ENCODE measurements at regions not wholly inside any gene's neighbourhood (a gene's known extent, or its start where the extent isn't known, plus 50 kb on each side); places are given as distances from the start of the nearest gene placed in this dataset.
A peak's percentile ranks its signal among the peaks of the same experiment; 100 is the strongest.

DNA sequence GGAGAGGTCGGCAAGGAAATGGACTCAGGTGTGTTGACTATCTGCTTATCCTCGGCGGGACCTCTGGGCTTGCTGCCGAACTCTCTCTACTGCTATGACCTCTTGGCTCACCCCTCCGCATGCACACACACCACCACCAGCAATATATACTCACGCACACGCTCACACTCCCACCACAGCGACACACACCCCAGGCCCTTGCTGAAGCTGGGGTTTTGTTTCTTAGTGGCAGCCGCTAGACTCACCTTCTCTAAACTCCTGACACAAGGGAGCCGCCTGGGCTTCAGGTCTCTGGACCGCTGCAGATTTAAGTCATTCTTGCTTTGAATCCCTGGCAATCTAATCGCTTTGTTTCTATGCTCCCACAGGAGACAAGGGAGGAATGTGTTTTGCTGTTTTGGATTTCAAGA, 59.4 kb upstream of the BACH2 start:
- DNase-seq (no peak), ATAC-seq (peak in 1 of 2 donors; percentile 22)
- intact Hi-C loops (cut with DNase I), result no loop called here

DNA sequence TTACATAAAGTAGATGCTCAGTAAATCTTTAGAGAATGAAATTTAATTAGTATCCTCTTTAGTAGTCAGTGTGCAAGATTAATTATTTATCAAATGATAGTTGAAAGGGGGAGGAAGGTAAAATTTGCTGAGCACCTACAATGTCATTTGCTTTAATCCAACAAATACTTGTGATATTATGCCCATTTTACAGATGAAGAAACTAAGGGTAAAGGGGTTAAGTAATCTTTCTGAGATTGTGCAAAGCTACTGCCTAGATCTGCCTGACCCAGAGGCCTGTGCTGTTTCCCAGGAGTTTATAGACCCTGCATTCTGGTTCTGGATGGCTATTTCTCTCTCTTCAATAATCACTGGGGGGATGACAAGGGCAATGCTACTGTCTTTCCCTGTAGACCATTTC, 58.3 kb upstream of the BACH2 start:
- intact Hi-C loops (cut with DNase I), result no loop called here
- no peak for ATAC-seq
- no peak for DNase-seq

DNA sequence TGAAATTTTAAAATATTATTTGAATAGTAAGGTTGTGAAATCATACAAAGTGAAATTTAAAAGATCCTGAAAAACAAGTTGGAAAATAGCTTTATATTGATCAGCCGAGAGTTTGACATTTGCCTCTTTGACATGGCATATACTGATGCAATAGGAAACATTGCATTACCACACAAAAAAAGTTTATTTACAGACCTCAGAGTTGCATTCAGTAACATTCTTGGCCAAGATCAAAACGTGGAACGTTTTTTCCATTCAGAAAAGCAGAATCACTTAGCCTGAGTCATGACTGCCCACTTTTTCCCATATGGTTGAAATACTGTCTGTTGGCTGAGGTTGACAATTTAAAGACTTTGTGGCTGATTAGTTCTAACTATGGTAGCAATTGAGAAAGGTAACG, 55.1 kb upstream of the BACH2 start:
- ATAC-seq, result no peak
- no peak for DNase-seq
- intact Hi-C loops (cut with DNase I), result no loop called here

DNA sequence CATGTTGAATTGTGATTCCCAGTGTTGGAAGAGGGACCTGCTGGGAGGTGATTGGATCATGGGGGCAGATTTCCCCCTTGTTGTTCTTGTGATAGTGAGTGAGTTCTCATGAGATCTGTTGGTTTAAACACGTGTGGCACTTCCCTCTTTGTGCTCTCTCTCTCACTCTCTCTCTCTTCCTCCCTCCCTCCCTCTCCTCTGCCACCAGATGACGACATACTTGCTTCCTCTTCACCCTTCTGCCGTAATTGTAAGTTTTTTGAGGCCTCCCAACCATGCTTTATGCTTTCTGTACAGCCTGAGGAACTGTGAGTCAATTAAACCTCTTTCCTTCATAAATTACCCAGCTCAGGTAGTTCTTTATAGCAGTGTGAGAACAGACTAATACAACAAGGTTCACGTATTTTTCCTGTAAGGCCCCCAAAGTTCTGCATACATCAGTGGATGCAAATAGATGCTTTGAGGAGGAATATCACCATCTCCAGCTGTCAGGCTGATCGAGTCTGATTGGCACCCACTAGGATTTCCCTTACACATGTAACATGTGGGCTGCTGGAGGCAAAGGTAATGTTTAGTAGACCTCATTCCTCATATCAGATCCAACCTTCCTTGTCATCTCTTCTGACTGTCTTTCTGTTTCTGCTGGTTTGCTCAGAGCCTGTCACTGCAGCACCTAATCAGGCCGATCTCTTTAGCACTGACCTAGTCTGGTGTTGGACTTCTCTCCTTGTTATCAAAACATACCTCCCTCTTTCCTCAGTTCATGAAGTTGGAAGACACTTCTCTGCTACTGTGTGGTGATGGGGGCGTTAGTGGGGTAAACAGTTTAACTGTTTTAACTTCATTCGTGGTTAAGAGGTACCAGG, 54.3 kb upstream of the BACH2 start:
- no peak for DNase-seq
- ATAC-seq, result peak in 1 of 2 donors; percentile 67
- intact Hi-C loops (cut with DNase I), result no loop called here

DNA sequence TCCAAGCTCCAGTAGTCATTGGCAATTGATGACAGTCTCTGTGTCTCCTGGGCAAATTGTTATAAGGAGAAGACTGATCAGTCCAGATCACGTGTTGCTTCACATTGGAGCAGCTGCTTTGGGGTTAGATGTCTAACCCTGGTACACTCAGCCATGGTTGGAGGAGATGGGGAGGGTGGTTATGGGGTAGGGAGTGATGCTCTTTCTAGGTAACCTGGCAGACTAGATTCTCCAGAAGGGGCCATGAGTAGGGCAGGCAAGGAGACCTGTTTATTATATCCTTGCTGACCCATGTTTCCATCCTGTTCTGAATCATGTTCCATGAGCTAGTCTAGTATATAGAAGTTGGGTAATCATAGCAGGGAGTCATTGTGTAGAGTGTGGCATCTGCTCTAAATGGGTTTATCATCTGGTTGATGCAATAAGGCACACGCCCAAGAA, 50.8 kb upstream of the BACH2 start:
- ATAC-seq, result no peak
- no peak for DNase-seq
- intact Hi-C loops (cut with DNase I), result no loop called here

DNA sequence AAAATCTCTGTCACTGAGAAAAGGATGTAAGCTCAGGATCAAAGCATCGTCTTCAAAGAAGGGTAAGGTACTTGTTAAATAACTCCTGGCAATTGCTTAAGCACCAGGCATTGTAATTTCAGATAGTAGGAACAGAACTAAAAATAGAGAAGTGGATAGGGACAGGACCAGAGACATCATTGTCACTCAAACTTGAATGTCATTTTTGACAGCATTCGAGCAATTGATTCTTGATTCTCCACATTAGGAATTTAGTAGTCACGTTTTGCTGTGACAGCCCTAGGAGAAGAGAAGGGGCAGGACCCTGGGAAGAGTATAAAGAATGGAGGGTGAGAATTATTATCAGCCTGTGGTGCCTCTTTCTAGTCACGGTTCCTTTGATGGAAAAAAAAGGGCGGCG, 50.1 kb upstream of the BACH2 start:
- intact Hi-C loops (cut with DNase I), result no loop called here
- ATAC-seq (no peak), DNase-seq (no peak)
